K562 (cell line): ENCODE measurements at regions not wholly inside any gene's neighbourhood (a gene's known extent, or its start where the extent isn't known, plus 50 kb on each side); places are given as distances from the start of the nearest gene placed in this dataset.

Source experiments
- ARHGAP35 ChIP-seq: fragments of 450-650 bp; IDR thresholded peaks from 2 replicates; pipeline ENCODE4 v1.6.1; 2018; ENCODE audit not compliant: partially characterized antibody
- CTCF ChIP-seq, 3 experiments: IDR thresholded peaks in 2 of 3; conservative IDR thresholded peaks in 1 of 3; 2 replicates each; pipeline ENCODE4 v1.5.1; 2011 to 2012; ENCODE audit warnings: low read length in 3 of 3, mild to moderate bottlenecking in 3 of 3, control low read depth in 2 of 3, improper control_type of control experiment in 1 of 3, inconsistent platforms in 1 of 3, low read depth in 1 of 3, mixed read lengths in 1 of 3, moderate library complexity in 1 of 3; ENCODE audit not compliant: insufficient read depth in 2 of 3
- EHMT2 ChIP-seq: fragments of 450-650 bp; IDR thresholded peaks from 2 replicates; pipeline ENCODE4 v1.6.1; 2018; ENCODE audit warnings: antibody characterized with exemption
- ETV5 ChIP-seq: sonication (generic); formaldehyde crosslinking; IDR thresholded peaks from 2 replicates; pipeline ENCODE4 v1.4.0; 2020; ENCODE audit warnings: low read depth, mild to moderate bottlenecking, missing genetic modification reagents
- GATA2 ChIP-seq: sonication (generic); formaldehyde crosslinking; IDR thresholded peaks from 2 replicates; pipeline ENCODE4 v1.4.0; 2020; ENCODE audit warnings: mild to moderate bottlenecking, missing genetic modification reagents
- JUND ChIP-seq, 2 experiments: IDR thresholded peaks; 2 replicates in 1 of 2; 3 replicates in 1 of 2; pipeline ENCODE4 v1.6.1; 2011; ENCODE audit warnings: borderline replicate concordance in 2 of 2, low read depth in 2 of 2, low read length in 2 of 2, improper control_type of control experiment in 1 of 2, missing biosample characterization in 1 of 2, missing genetic modification characterization in 1 of 2, missing genetic modification reagents in 1 of 2
- MAFG ChIP-seq: fragments of 450-650 bp; conservative IDR thresholded peaks from 2 replicates; pipeline ENCODE4 v1.6.1; 2016; ENCODE audit warnings: missing genetic modification characterization, missing compliant biosample characterization
- PHTF2 ChIP-seq: fragments of 250-450 bp; sonication (Bioruptor Pico); IDR thresholded peaks from 2 replicates; pipeline ENCODE4 v1.5.0; 2021; ENCODE audit warnings: mild to moderate bottlenecking
- POLR2A ChIP-seq: fragments of 450-650 bp; conservative IDR thresholded peaks from 2 replicates; pipeline ENCODE4 v1.6.1; 2016
- SMAD1 ChIP-seq: fragments of 150-350 bp; IDR thresholded peaks from 2 replicates; pipeline ENCODE4 v1.6.1; 2014; ENCODE audit warnings: low read length, low read depth; ENCODE audit not compliant: partially characterized antibody
- TCF7L2 ChIP-seq: fragments of 150-350 bp; IDR thresholded peaks from 2 replicates; pipeline ENCODE4 v1.6.1; 2016; ENCODE audit warnings: low read depth, mild to moderate bottlenecking, low read length, moderate library complexity
- ZBTB40 ChIP-seq, 2 experiments: fragments of 450-650 bp in 1 of 2; sonication (generic) in 1 of 2; formaldehyde crosslinking in 1 of 2; IDR thresholded peaks; 2 replicates each; pipeline versions ENCODE4 v1.7.1 to v1.9.0; 2016 to 2022; ENCODE audit warnings: inconsistent platforms in 1 of 2, mild to moderate bottlenecking in 1 of 2, missing genetic modification reagents in 1 of 2

DNA sequence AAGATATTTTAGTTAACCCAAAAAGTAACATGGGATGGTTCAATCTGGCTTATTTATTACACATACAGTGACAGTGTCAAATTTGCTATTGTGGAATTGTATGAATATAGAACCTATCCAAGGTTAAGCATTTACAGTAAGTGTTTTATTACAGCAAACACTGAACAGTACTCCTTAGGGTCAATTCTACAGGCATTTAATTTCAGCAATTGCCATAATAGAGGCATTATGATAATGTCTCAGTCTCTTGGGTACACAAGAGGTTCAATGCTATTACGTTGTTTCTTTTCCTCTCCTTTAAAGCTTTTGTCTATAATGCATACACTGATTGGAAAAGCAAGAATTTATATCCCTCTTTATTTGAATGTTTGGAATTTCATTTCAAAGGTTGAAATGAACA, 275.7 kb upstream of the NAALADL2 start:
- TF ChIP-seq ETV5 (CRISPR knock-in tag): no peak
- no peak for TF ChIP-seq GATA2
- no peak for TF ChIP-seq JUND (IDR thresholded peaks at IDR 0.05; ENCODE audit: borderline replicate concordance, low read depth, low read length)
- no peak for TF ChIP-seq JUND (tag; IDR thresholded peaks at IDR 0.05; ENCODE audit: borderline replicate concordance, low read depth, low read length)
- no peak for TF ChIP-seq CTCF (IDR thresholded peaks at IDR 0.05 in 2 of 3, conservative IDR thresholded peaks at IDR 0.05 in 1 of 3; ENCODE audit: insufficient read depth in 2 of 3, low read depth in 1 of 3, low read length in 3 of 3)
- TF ChIP-seq MAFG (tag): no peak
- TF ChIP-seq ARHGAP35: no peak
- no peak for TF ChIP-seq EHMT2
- no peak for TF ChIP-seq TCF7L2
- TF ChIP-seq PHTF2 (CRISPR knock-in tag): no peak
- TF ChIP-seq SMAD1: no peak
- no peak for TF ChIP-seq POLR2A
- TF ChIP-seq ZBTB40 (IDR thresholded peaks at IDR 0.05): no peak
- no peak for TF ChIP-seq ZBTB40 (CRISPR knock-in tag; IDR thresholded peaks at IDR 0.05)
